ENCODE measurements at regions not wholly inside any gene's neighbourhood (a gene's known extent, or its start where the extent isn't known, plus 50 kb on each side); places are given as distances from the start of the nearest gene placed in this dataset.
"Not testable (repeated sequence)": the region's sequence is repeated elsewhere in the genome, so short reads cannot be mapped to it uniquely, and the experiment has no call there.

GRCh38 chr10:130507461-130507860, 371.3 kb downstream of the GLRX3 start:
- Mint-ChIP-seq H3K4me1 (no peaks in the 10 kb centered on the region), H3K27me3 (peaks cover 4% of the 10 kb centered on the region), H3K36me3 (no peaks in the 10 kb centered on the region), H3K9me3 (no peaks in the 10 kb centered on the region), H3K27ac (no peak overlapping the region), H3K4me3 (no peak overlapping the region)
- DNase-seq: no peak

- Mint-ChIP-seq H3K4me1 (no peaks in the 10 kb centered on the region), H3K36me3 (no peaks in the 10 kb centered on the region), H3K9me3 (no peaks in the 10 kb centered on the region), H3K27ac (no peak overlapping the region), H3K27me3 (peaks cover 4% of the 10 kb centered on the region), H3K4me3 (no peak overlapping the region)
- DNase-seq: no peak
Observed at GRCh38 chr10:130509881-130510689, 373.9 kb downstream of the GLRX3 start.

- Mint-ChIP-seq H3K27ac (no peak overlapping the region), H3K27me3 (peaks cover 4% of the 10 kb centered on the region), H3K36me3 (no peaks in the 10 kb centered on the region), H3K9me3 (no peaks in the 10 kb centered on the region), H3K4me1 (no peaks in the 10 kb centered on the region), H3K4me3 (no peak overlapping the region)
- no peak for DNase-seq
Observed at GRCh38 chr10:130510755-130511154, 374.6 kb downstream of the GLRX3 start.

GRCh38 chr10:130511766-130512165, 375.6 kb downstream of the GLRX3 start:
- Mint-ChIP-seq H3K4me3 (no peak overlapping the region), H3K4me1 (no peaks in the 10 kb centered on the region), H3K36me3 (no peaks in the 10 kb centered on the region), H3K9me3 (no peaks in the 10 kb centered on the region), H3K27ac (no peak overlapping the region), H3K27me3 (peaks cover 8% of the 10 kb centered on the region)
- DNase-seq: no peak

DNA sequence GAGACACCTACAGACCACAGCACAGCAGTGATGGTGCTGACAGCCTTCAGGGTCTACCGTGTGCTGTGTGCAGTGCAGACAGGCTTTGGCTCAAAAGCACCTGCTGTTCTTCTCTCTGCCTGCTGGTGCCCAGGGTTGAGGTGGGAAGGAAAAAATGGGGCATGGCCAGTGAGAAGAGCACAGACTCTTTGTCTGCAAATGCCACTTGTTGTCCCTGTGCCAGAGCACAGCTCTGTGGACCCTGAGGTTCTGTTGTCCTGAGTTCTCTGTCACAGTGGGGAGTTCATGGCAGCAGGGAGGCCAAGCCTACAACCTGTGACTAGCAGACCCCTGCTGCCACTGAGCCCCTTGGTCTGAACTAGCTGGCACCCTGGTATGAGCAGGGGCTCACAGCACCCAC, 376.7 kb downstream of the GLRX3 start:
- H3K4me3 Mint-ChIP-seq: no peak overlapping the region
- H3K4me1 Mint-ChIP-seq: no peaks in the 10 kb centered on the region
- H3K27me3 Mint-ChIP-seq: peaks cover 8% of the 10 kb centered on the region
- no peak overlapping the region for H3K27ac Mint-ChIP-seq
- DNase-seq: no peak
- no peaks in the 10 kb centered on the region for H3K9me3 Mint-ChIP-seq
- no peaks in the 10 kb centered on the region for H3K36me3 Mint-ChIP-seq

- no peak overlapping the region for H3K27ac Mint-ChIP-seq
- no peak overlapping the region for H3K4me3 Mint-ChIP-seq
- DNase-seq: no peak
- H3K36me3 Mint-ChIP-seq: no peaks in the 10 kb centered on the region
- peaks cover 6% of the 10 kb centered on the region for H3K27me3 Mint-ChIP-seq
- no peaks in the 10 kb centered on the region for H3K4me1 Mint-ChIP-seq
- no peaks in the 10 kb centered on the region for H3K9me3 Mint-ChIP-seq
Observed at GRCh38 chr10:130513686-130514476, 377.7 kb downstream of the GLRX3 start.

GRCh38 chr10:130515670-130516069, 379.5 kb downstream of the GLRX3 start:
- no peak overlapping the region for H3K27ac Mint-ChIP-seq
- H3K4me3 Mint-ChIP-seq: no peak overlapping the region
- H3K9me3 Mint-ChIP-seq: peaks cover 3% of the 10 kb centered on the region
- peaks cover 3% of the 10 kb centered on the region for H3K27me3 Mint-ChIP-seq
- no peaks in the 10 kb centered on the region for H3K36me3 Mint-ChIP-seq
- DNase-seq: no peak
- H3K4me1 Mint-ChIP-seq: no peaks in the 10 kb centered on the region

DNA sequence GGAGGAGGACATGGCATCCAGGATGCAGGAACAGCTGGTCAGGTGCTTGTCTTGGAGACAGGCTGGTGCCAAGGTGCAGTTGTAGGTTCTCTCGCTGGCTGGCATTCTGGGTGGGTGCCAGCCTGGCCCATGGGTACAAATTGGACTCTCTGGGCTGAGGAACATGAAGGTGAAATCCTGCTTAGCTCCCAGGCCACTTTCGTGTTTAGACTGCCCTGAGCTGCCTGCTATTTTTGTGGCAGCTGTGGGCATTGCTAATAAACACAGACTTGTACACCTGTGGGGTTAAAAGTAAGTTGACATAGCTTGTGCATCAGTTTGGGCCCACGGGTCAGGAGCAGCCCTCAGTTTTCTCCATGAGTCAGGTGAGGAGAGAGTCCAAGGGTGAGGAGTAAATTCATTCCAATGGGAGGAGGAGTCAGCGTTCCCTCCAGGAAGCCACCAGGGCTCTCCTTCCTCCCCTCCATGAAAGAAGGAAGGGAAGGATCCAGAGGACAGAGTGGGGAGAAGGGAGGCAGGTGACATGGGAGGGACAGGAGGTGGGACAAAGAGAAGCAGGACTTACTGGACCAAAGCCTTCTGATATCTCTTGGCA, 380.0 kb downstream of the GLRX3 start:
- DNase-seq: no peak
- Mint-ChIP-seq H3K27ac (no peak overlapping the region), H3K4me1 (no peaks in the 10 kb centered on the region), H3K27me3 (peaks cover 3% of the 10 kb centered on the region), H3K4me3 (no peak overlapping the region), H3K9me3 (peaks cover 3% of the 10 kb centered on the region), H3K36me3 (no peaks in the 10 kb centered on the region)

GRCh38 chr10:130518921-130519320, 382.7 kb downstream of the GLRX3 start:
- not testable (repeated sequence) for H3K4me3 Mint-ChIP-seq, DNase-seq, H3K4me1 Mint-ChIP-seq, H3K36me3 Mint-ChIP-seq, H3K27ac Mint-ChIP-seq, H3K9me3 Mint-ChIP-seq, H3K27me3 Mint-ChIP-seq

GRCh38 chr10:130519791-130520190, 383.6 kb downstream of the GLRX3 start:
- DNase-seq: no peak
- Mint-ChIP-seq H3K9me3 (peaks cover 3% of the 10 kb centered on the region), H3K4me3 (no peak overlapping the region)

DNA sequence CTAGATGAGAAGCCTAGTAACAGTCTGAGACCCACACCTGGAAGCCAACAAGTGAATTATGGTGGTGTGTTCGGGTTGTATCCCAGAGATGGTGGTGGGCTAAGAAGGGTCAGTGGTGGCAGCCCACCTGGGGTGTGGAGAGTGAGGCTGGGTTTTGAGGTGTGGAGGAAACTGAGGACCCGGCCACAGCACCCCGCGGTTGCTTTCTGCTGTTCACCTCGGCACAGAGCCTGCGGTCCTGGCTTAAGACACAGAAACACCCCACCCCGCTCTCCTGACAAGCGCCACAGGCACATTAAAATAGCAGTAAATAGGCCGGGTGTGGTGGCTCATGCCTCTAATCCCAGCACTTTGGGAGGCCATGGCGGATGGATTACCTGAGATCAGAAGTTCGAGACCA, 395.1 kb downstream of the GLRX3 start:
- Mint-ChIP-seq H3K9me3 (no peaks in the 10 kb centered on the region), H3K27ac (no peak overlapping the region), H3K27me3 (no peaks in the 10 kb centered on the region), H3K4me3 (no peak overlapping the region), H3K4me1 (no peaks in the 10 kb centered on the region), H3K36me3 (no peaks in the 10 kb centered on the region)
- DNase-seq: no peak

More at GRCh38 chr10:130519791-130520190, 383.6 kb downstream of the GLRX3 start:
- Mint-ChIP-seq H3K36me3 (no peaks in the 10 kb centered on the region), H3K27ac (no peak overlapping the region), H3K27me3 (peaks cover 3% of the 10 kb centered on the region), H3K4me1 (no peaks in the 10 kb centered on the region)

DNA sequence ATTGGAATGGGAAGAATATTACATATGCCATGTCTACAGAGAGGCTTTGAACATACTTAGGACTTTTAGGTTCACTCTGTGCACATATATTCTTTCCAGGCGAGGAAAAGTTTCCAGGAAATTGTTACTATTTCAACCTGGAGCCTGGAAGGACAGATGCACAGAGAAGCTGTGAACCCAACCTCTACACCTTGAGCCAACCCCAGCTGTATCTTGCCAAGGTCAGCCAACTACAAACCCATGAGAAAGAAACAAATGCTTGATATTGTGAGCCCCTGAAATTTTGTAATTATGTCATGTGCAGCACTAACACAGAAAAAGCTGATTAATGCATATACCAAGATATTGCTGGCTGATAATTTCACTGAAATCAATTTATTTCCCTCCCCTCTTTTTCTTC, 404.9 kb downstream of the GLRX3 start:
- Mint-ChIP-seq H3K9me3 (peaks cover 11% of the 10 kb centered on the region), H3K27ac (no peak overlapping the region), H3K36me3 (no peaks in the 10 kb centered on the region), H3K4me3 (no peak overlapping the region), H3K27me3 (peaks cover 10% of the 10 kb centered on the region), H3K4me1 (no peaks in the 10 kb centered on the region)
- no peak for DNase-seq

- H3K4me3 Mint-ChIP-seq: no peak overlapping the region
- DNase-seq: no peak
- H3K9me3 Mint-ChIP-seq: peaks cover 3% of the 10 kb centered on the region
- H3K27me3 Mint-ChIP-seq: peaks cover 13% of the 10 kb centered on the region
- H3K4me1 Mint-ChIP-seq: no peaks in the 10 kb centered on the region
- H3K27ac Mint-ChIP-seq: no peak overlapping the region
- H3K36me3 Mint-ChIP-seq: no peaks in the 10 kb centered on the region
Observed at GRCh38 chr10:130542761-130543160, 406.6 kb downstream of the GLRX3 start.

- H3K27me3 Mint-ChIP-seq: peaks cover 13% of the 10 kb centered on the region
- H3K4me3 Mint-ChIP-seq: no peak overlapping the region
- no peaks in the 10 kb centered on the region for H3K36me3 Mint-ChIP-seq
Observed at GRCh38 chr10:130543794-130544193, 407.6 kb downstream of the GLRX3 start.

GRCh38 chr10:130545122-130545521, 408.9 kb downstream of the GLRX3 start:
- no peaks in the 10 kb centered on the region for H3K9me3 Mint-ChIP-seq
- H3K27me3 Mint-ChIP-seq: peaks cover 13% of the 10 kb centered on the region
- no peak overlapping the region for H3K4me3 Mint-ChIP-seq
- H3K27ac Mint-ChIP-seq: no peak overlapping the region
- no peaks in the 10 kb centered on the region for H3K36me3 Mint-ChIP-seq
- H3K4me1 Mint-ChIP-seq: no peaks in the 10 kb centered on the region
- DNase-seq: no peak

More at GRCh38 chr10:130543794-130544193, 407.6 kb downstream of the GLRX3 start:
- DNase-seq: no peak
- no peaks in the 10 kb centered on the region for H3K9me3 Mint-ChIP-seq
- no peak overlapping the region for H3K27ac Mint-ChIP-seq
- no peaks in the 10 kb centered on the region for H3K4me1 Mint-ChIP-seq

Measured in activated naive CD8-positive, alpha-beta T cell treated with anti-CD3 and anti-CD28 coated beads for 36 hours (primary cell).